Osteoblast (primary cell): ENCODE measurements at regions not wholly inside any gene's neighbourhood (a gene's known extent, or its start where the extent isn't known, plus 50 kb on each side); places are given as distances from the start of the nearest gene placed in this dataset.

ENCODE experiments used
- DNase-seq: peaks from one replicate; pipeline ENCODE4 v3.0.0; 2011; ENCODE audit warnings: low spot score, mixed read lengths; ENCODE audit not compliant: insufficient read length; ENCODE audit errors: missing footprints
- H2AFZ ChIP-seq: 2 replicates; pipeline ENCODE4 v1.6.0; 2011; ENCODE audit warnings: mild to moderate bottlenecking, low read length
- H3K27ac ChIP-seq: 2 replicates; pipeline ENCODE4 v1.5.1; 2011; ENCODE audit warnings: mild to moderate bottlenecking, low read depth, low read length, moderate library complexity
- H3K27me3 ChIP-seq: 2 replicates; pipeline ENCODE4 v1.6.0; 2012; ENCODE audit warnings: mild to moderate bottlenecking, control low read depth, inconsistent platforms, low read length, moderate library complexity; ENCODE audit not compliant: insufficient read depth
- H3K36me3 ChIP-seq: 2 replicates; pipeline ENCODE4 v1.5.1; 2011; ENCODE audit warnings: mild to moderate bottlenecking, low read length, control low read depth, moderate library complexity; ENCODE audit not compliant: insufficient read depth
- H3K4me1 ChIP-seq: 2 replicates; pipeline ENCODE4 v1.5.1; 2011; ENCODE audit warnings: mild to moderate bottlenecking, low read length, control low read depth, moderate library complexity; ENCODE audit not compliant: insufficient read depth
- H3K4me2 ChIP-seq: 2 replicates; pipeline ENCODE4 v1.6.0; 2011; ENCODE audit warnings: mild to moderate bottlenecking, low read length; ENCODE audit not compliant: insufficient read depth
- H3K4me3 ChIP-seq: fragments of 200-600 bp; sonication (generic); 3 replicates; pipeline ENCODE4 v1.5.1; 2012; ENCODE audit warnings: mild to moderate bottlenecking, low read length, inconsistent platforms; ENCODE audit not compliant: insufficient read depth
- H3K79me2 ChIP-seq: 2 replicates; pipeline ENCODE4 v1.6.0; 2012; ENCODE audit warnings: mild to moderate bottlenecking, low read length, control low read depth, inconsistent platforms; ENCODE audit not compliant: insufficient read depth
- H3K9me3 ChIP-seq: 2 replicates; pipeline ENCODE4 v1.5.1; 2011; ENCODE audit warnings: low read depth, low read length, control low read depth
- H4K20me1 ChIP-seq: 2 replicates; pipeline ENCODE4 v1.6.0; 2012; ENCODE audit warnings: mild to moderate bottlenecking, low read length, control low read depth; ENCODE audit not compliant: insufficient read depth
- CTCF ChIP-seq: IDR thresholded peaks from 2 replicates; pipeline ENCODE4 v1.5.1; 2011; ENCODE audit warnings: mild to moderate bottlenecking, low read depth, low read length, moderate library complexity; ENCODE audit errors: extremely low read depth

- Histone ChIP-seq H3K79me2 (no peaks in the 10 kb centered on the region), H3K9me3 (no peaks in the 10 kb centered on the region), H3K4me2 (no peak overlapping the region), H3K4me1 (peaks cover 8% of the 10 kb centered on the region), H4K20me1 (no peaks in the 10 kb centered on the region), H3K36me3 (no peaks in the 10 kb centered on the region), H3K4me3 (no peak overlapping the region), H3K27me3 (no peaks in the 10 kb centered on the region), H3K27ac (no peak overlapping the region), H2AFZ (no peak overlapping the region)
- no peak for TF ChIP-seq CTCF
- peak; percentile 17 for DNase-seq
These were observed 115.1 kb downstream of the FEM1C start for GRCh38 chr5:115429345-115429940.

GRCh38 chr5:115428676-115429075 lies 115.9 kb downstream of the FEM1C start:
- TF ChIP-seq CTCF, result no peak
- no peaks in the 10 kb centered on the region for H3K9me3 ChIP-seq
- no peaks in the 10 kb centered on the region for H3K27me3 ChIP-seq
- no peaks in the 10 kb centered on the region for H3K36me3 ChIP-seq
- DNase-seq, result no peak
- peaks cover 9% of the 10 kb centered on the region for H3K4me1 ChIP-seq
- no peaks in the 10 kb centered on the region for H4K20me1 ChIP-seq
- no peak overlapping the region for H3K27ac ChIP-seq
- no peak overlapping the region for H2AFZ ChIP-seq
- no peak overlapping the region for H3K4me3 ChIP-seq
- no peak overlapping the region for H3K4me2 ChIP-seq
- no peaks in the 10 kb centered on the region for H3K79me2 ChIP-seq

- Histone ChIP-seq H3K4me3 (no peak overlapping the region), H3K4me2 (no peak overlapping the region), H3K79me2 (no peaks in the 10 kb centered on the region), H3K9me3 (no peaks in the 10 kb centered on the region), H3K27me3 (no peaks in the 10 kb centered on the region), H3K27ac (no peak overlapping the region), H2AFZ (no peak overlapping the region), H3K4me1 (peaks cover 13% of the 10 kb centered on the region), H4K20me1 (no peaks in the 10 kb centered on the region), H3K36me3 (no peaks in the 10 kb centered on the region)
- no peak for DNase-seq
- TF ChIP-seq CTCF, result no peak
These were observed 116.3 kb downstream of the FEM1C start for GRCh38 chr5:115428248-115428647.

GRCh38 chr5:115424446-115424845 lies 120.1 kb downstream of the FEM1C start:
- Histone ChIP-seq H4K20me1 (no peaks in the 10 kb centered on the region), H2AFZ (no peak overlapping the region), H3K27me3 (no peaks in the 10 kb centered on the region), H3K27ac (no peak overlapping the region), H3K9me3 (no peaks in the 10 kb centered on the region), H3K4me3 (no peak overlapping the region), H3K4me1 (peaks cover 25% of the 10 kb centered on the region), H3K4me2 (no peak overlapping the region), H3K79me2 (no peaks in the 10 kb centered on the region), H3K36me3 (no peaks in the 10 kb centered on the region)
- no peak for DNase-seq
- TF ChIP-seq CTCF, result no peak
